ENCODE measurements at regions not wholly inside any gene's neighbourhood (a gene's known extent, or its start where the extent isn't known, plus 50 kb on each side); places are given as distances from the start of the nearest gene placed in this dataset.

DNA sequence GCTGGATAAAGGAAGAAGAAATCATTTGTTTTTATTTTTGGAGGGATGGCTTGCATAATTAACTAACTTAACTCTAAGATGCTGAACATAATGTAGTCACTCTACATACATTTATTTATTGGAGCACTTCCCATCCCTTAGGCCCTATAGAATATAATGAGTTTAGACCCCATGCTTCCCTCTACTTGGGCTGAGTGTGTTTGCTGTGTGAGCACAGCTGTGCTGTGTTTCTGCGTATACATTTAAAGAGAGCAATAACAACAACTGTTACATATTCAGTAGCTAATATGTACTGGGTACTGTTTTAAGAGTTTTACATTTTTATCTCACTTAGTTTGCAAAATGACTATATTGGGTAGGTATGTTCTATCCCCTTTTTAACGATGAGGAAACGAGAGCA lies 736.6 kb upstream of the NRSN1 start:
- TF ChIP-seq, protein P1, sequence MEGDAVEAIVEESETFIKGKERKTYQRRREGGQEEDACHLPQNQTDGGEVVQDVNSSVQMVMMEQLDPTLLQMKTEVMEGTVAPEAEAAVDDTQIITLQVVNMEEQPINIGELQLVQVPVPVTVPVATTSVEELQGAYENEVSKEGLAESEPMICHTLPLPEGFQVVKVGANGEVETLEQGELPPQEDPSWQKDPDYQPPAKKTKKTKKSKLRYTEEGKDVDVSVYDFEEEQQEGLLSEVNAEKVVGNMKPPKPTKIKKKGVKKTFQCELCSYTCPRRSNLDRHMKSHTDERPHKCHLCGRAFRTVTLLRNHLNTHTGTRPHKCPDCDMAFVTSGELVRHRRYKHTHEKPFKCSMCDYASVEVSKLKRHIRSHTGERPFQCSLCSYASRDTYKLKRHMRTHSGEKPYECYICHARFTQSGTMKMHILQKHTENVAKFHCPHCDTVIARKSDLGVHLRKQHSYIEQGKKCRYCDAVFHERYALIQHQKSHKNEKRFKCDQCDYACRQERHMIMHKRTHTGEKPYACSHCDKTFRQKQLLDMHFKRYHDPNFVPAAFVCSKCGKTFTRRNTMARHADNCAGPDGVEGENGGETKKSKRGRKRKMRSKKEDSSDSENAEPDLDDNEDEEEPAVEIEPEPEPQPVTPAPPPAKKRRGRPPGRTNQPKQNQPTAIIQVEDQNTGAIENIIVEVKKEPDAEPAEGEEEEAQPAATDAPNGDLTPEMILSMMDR (IDR thresholded peaks at IDR 0.05) = no peak
- no peak for TF ChIP-seq EZH2 (IDR thresholded peaks at IDR 0.05)

Measured in neural progenitor cell (in vitro differentiated cells).